GM21576 (cell line): ENCODE measurements at regions not wholly inside any gene's neighbourhood (a gene's known extent, or its start where the extent isn't known, plus 50 kb on each side); places are given as distances from the start of the nearest gene placed in this dataset.
A peak's percentile ranks its signal among the peaks of the same experiment; 100 is the strongest.
"Not testable (repeated sequence)": the region's sequence is repeated elsewhere in the genome, so short reads cannot be mapped to it uniquely, and the experiment has no call there.

Source experiments
- ATAC-seq: cut with Tn5 transposase; IDR thresholded peaks from one replicate; pipeline ENCODE4 v1.9.1; 2021; ENCODE audit warnings: mild to moderate bottlenecking, moderate library complexity; ENCODE audit not compliant: unreplicated experiment

DNA sequence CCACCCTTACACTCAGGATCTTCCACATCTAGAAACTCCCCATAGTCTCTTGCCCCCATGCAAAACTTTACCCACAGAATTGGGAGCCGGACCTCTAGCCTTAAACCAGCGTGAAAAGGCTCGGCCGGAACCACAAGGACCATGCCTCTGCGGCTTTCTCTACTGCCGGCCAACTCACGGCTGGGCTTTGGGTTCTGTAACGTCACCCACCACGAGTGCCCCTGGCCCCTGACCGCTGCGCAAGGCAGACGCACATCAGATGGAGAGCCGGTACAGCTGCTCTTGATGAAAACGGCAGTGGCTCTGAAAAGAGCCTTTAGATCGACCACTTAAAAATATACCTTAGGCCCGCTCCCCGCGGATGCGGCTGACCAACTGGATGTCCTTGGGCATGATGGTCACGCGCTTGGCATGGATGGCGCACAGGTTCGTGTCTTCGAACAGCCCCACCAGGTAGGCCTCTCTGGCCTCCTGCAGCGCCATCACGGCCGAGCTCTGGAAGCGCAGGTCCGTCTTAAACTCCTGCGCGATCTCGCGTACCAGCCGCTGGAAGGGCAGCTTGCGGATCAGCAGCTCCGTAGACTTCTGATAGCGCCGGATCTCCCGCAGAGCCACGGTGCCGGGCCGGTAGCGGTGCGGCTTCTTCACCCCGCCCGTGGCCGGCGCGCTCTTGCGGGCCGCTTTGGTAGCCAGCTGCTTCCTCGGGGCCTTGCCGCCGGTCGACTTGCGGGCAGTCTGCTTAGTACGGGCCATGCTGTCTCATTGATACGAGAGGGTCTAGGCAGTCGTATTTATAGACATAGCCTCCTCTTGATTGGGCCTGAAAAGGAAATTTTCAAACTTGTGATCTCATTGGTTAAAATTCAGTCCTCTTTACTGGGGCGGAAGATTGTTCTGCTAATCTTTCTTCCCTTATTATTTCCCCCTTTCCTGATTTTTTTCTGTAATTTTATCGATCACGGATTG lies 66.3 kb downstream of the FAM72C start:
- not testable (repeated sequence) for ATAC-seq

DNA sequence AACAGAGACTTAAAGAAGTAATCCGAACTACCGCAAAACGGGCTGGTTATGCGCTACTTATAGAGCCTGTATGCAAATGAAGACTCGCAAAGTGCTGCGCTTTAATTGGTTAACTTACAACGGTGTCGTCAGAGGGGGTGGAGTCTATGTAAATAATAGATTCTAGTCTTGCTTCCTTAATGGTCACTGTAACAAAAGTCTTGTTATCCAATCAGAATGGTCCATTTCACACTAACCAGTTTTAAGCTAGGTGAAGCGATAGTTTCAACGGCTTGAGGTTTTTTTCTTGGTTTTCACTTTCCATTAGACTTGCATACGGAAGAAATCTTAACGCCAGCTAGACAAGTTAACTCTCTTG lies 67.2 kb downstream of the FAM72C start:
- ATAC-seq = not testable (repeated sequence)

DNA sequence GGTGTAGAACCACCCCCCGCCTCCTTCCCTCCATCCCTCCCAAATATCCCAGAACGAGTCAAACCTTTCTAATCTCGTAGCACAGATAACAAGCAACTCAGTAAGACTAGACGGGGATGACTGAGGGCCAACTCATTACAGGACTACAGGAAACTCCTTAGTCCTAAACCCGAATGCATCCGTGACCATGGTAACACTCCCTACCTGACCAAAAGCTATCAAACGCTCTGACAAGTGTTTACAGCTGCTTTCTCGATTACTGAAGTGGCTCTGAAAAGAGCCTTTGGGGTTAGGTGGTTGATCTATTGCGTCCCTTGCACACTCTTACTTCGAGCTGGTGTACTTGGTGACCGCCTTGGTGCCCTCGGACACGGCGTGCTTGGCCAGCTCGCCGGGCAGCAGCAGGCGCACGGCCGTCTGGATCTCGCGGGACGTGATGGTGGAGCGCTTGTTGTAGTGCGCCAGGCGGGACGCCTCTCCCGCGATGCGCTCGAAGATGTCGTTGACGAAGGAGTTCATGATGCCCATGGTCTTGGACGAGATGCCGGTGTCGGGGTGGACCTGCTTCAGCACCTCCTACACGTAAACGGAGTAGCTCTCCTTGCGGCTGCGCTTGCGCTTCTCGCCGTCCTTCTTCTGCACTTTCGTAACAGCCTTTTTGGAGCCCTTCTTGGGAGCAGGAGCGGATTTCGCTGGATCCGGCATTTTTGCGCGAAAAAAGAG lies 67.7 kb downstream of the FAM72C start:
- ATAC-seq = not testable (repeated sequence)

GRCh38 chr1:143896377-143896776 lies 75.4 kb downstream of the FAM72C start:
- ATAC-seq = not testable (repeated sequence)

DNA sequence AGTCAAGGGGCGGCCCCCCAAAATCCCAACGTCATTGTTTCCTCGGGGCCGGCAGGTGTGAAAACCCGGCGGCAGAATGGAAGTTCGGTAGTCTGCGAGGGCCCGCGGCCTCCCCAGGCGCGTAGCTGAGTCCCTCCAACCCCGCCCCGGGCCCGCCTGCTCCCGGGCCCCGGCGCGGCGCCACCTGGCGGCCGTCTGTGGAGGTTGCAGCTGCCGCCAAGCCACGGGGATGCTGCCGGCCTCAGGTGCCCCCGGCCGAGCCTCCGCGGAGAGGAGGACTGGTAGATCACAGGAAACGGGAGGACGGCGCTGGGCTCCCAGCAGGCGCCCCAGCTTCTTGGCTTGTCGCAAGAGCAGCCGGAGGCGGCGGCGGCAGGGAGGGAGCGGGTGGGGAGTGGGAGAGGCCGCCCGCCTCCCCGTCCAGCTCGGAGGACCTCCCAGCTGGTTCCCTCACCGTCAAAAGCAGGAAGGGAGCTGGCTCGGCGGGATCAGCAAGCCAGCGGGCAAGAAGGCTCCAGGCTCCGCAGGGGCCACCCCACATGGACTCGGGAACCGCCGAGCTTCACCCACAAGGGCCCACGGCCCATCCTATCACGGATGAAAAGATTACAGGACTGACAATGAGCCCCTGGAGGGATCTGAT lies 86.7 kb downstream of the FAM72C start:
- peak; percentile 85 for ATAC-seq

DNA sequence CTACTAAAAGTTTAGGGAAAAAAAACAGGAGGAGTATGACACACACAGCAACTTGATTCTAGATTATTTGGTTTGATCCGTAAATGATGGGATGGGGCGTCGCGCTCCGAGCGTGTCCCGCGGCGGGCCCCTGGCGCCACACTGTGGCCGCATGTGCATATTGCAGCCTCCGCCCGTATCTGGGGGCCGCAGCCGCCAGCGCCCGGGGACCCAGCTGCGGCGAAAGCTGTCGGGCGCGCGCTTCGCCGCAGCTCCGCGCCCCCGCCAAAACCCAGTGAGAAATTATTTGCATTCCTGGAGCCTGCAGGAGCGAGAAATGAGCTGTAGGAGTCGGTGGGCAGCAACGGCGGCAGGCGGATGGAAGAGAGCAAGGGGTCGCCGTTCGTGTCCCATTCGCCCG lies 87.3 kb downstream of the FAM72C start:
- peak; percentile 76 for ATAC-seq

DNA sequence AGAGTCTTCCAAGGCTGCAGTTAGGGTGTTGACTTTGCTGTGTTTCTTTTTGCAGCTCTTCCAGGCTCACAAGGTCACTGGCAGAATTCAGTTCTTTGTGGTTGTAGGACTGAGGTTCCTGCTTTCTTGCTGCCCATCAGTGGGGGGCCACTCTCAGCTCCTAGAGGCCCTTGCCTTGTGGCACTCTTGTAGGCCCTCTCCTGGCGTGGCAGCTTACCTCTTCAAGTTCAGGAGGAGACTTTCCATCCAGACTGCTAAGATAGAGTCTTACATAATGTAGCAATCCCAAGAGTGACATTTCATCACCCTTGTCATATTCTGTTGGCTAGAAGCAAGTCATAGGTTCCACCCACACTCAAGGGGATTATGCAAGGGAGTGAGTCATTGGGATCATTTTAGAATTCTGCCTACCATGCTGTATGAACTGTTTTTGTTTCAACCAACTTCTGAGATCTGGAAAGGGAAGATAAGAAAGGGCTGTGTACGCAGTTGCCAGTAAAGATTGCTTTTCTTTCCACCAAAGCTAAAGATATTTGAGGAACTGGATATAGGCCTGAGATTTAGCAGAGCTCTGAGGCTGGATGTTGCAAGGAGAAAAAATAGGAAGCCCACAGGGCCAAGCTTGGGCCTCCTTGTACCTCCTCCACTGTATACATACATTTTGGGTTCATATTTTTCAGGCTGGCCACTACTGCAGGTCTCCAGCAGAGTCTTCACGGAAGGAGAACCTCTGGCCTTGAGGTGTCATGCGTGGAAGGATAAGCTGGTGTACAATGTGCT lies 91.8 kb downstream of the FAM72C start:
- ATAC-seq = not testable (repeated sequence)

DNA sequence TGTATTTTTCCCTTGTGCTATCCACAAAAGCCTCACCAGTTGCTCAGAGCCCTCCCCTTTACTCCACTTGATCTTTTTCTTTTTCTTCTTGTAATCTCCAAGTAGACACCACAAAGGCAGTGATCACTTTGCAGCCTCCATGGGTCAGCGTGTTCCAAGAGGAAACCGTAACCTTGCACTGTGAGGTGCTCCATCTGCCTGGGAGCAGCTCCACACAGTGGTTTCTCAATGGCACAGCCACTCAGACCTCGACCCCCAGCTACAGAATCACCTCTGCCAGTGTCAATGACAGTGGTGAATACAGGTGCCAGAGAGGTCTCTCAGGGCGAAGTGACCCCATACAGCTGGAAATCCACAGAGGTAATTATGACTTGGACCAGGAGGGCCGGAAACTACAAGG lies 95.8 kb downstream of the FAM72C start:
- not testable (repeated sequence) for ATAC-seq

DNA sequence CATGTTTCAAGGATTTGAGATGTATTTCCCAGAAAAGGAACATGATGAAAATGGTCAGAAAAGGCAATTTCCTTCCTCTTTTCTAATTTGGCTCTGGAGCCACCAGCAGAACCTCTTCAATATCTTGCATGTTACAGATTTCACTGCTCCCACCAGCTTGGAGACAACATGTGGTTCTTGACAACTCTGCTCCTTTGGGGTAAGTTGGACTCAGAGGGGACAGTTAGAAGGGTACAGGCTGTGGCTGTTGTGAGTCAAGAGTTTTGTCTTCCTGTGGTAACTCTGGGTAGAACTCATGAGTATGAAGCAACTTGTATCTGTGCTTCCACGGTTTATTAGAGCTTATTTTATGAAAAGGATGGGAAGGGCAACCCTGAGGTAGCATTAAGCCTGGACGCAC lies 97.2 kb downstream of the FAM72C start:
- ATAC-seq = not testable (repeated sequence)

DNA sequence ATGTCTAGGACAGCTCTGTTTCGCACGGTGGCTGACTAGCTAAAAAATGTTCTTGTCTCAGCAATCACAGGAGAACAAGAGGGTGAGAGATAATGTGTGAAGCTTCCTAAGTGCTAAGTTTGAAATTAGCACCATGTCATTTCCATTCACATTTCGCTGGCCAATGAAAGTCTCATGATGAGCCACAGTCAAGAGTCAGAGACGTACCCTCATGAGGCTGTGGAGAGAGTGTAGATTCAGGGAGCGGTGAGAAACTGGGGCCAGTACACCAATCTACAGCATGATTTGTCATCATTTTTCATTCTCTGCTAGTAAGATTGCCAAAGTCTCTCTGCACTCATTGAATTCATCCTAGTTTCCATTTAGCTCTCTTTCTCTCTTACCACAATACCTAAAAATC lies 98.1 kb downstream of the FAM72C start:
- not testable (repeated sequence) for ATAC-seq

DNA sequence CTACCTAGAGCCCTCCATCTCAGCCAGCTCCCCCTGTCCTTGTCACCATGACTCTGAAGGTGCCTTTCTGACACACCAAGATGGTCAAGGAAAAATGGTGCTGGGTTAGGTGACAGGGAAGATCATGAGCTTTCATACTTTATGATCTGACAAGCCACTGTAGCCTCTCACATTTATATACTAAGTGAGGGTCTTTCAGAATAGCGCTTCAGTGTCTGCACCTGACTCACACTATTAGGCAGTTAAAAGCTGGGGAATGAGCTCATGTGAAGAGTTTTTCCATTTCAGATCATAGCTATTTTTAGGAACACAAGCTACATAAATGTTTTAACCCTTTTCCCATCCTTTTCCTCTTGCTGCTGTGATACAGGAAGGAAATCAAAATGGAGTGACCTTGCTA lies 101.4 kb downstream of the FAM72C start:
- ATAC-seq = not testable (repeated sequence)

DNA sequence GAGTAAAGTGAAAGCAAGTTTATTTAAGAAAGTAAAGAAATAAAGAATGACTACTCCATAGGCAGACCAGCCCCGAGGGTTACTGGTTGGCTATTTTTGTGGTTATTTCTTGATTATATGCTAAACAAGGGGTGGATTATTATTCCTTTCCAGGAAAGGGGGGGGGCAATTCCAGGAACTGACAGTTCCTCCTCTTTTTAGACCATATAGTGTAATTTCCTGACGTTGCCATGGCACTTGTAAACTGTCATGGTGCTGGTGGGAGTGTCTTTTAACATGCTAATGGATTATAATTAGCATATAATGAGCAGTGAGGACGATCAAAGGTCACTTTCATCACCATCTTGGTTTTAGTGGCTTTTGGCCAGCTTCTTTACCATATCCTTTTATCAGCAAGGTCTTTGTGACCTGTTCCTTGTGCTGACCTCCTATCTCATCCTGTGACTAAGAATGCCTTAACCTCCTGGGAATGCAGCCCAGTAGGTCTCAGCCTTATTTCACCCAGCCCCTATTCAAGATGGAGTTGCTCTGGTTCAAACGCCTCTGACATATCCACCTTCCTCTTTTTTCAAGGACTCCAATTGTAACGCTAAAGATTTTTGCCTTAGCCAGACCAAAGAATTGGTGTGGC lies 104.1 kb downstream of the FAM72C start:
- not testable (repeated sequence) for ATAC-seq

GRCh38 chr1:143863901-143864520 lies 107.8 kb downstream of the FAM72C start:
- peak; percentile 71 for ATAC-seq

DNA sequence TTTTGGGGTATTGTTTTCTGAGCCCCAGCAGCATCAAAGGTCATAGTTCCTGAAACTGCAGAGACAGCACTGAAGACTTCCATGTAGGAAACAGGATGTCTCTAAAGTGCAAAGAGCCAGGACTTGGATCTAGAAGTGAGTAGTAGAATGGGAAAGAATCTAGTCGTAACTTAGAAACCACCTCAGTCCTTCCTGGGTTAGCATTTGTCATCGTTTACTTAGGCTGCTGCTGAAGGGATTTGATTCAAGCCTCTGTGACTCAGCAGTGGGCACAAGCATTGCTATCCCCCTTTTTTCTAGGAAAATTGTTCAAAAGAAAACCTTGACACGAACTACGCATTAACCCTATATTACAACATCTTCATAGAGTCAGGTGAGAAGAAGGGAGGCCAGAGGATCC lies 109.1 kb downstream of the FAM72C start:
- not testable (repeated sequence) for ATAC-seq

- ATAC-seq = not testable (repeated sequence)
Observed at GRCh38 chr1:143861306-143861705, 110.5 kb downstream of the FAM72C start.

- not testable (repeated sequence) for ATAC-seq
Observed at GRCh38 chr1:143855867-143856266, 115.9 kb downstream of the FAM72C start.

DNA sequence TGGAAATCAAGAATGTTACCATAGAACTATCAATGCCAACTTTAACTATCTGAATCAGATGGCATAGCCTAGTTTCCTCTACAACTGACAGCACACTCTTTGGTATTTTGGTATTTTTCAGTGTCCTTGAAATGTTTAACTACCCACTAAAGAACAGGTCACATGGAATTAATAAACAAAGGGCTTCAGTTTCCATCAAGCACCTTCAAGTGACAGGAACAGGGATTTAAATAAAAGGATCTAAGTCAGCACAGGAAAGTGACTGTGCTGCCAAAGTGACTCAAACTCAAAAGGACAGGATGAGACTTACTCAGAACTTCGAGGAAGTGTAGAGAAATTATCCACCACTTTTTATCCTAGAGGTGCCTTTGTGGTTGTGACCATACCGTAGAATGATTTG lies 117.7 kb downstream of the FAM72C start:
- not testable (repeated sequence) for ATAC-seq

- not testable (repeated sequence) for ATAC-seq
Observed at GRCh38 chr1:143850637-143851036, 121.1 kb downstream of the FAM72C start.

DNA sequence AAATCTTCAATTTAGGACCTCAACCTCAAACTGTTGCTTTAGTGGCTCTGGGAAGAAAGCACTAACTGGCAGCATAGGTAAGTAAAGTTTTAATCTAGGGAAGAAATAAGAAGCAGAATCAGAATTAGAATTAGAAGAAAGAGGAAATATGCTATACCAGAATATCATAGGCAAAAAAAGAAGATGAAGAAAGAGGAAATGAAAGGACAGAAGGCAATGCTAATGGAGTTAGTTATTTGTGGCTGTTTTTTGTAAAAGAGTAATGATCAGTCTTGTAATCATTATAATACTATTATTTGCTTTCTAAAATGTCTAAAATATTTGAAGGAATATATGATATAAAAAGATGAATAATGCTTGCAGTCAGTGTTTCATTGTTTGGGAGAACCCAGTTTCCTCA lies 122.9 kb downstream of the FAM72C start:
- not testable (repeated sequence) for ATAC-seq

DNA sequence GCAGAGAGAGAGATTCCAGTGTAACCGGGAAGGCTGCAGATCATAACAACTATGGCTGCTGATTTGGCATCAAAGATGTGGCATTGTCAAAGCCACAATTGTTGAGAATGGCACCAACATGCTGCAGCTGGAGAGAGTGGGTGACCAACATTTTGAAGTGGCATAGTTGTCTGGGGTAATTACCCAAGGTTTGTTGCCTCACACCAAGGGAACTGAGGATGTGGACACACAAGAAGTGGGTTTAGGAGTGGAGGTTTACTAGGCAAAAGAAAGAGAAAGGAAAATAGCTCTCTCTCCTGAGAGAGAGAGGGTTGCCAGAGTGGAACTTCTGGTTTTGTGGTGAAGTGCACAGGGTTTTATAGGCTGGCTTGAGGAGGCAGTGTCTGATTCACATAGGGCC lies 126.6 kb downstream of the FAM72C start:
- ATAC-seq = not testable (repeated sequence)
